SJCRH30 (cell line): ENCODE measurements at regions not wholly inside any gene's neighbourhood (a gene's known extent, or its start where the extent isn't known, plus 50 kb on each side); places are given as distances from the start of the nearest gene placed in this dataset.

Experiments
- DNase-seq, 2 experiments: peaks; one replicate each; pipeline ENCODE4 v3.0.0-alpha.2; 2015 to 2020
- H3K27ac ChIP-seq: fragments of 250-450 bp; sonication (Bioruptor Pico); 2 replicates; pipeline ENCODE4 v1.5.1; 2020; ENCODE audit warnings: mild to moderate bottlenecking, moderate library complexity
- H3K27me3 ChIP-seq: fragments of 250-450 bp; sonication (Bioruptor Pico); 2 replicates; pipeline ENCODE4 v1.5.1; 2020; ENCODE audit warnings: mild to moderate bottlenecking, moderate library complexity
- H3K36me3 ChIP-seq: fragments of 250-450 bp; sonication (Bioruptor Pico); 2 replicates; pipeline ENCODE4 v1.5.1; 2020; ENCODE audit warnings: mild to moderate bottlenecking, moderate library complexity
- H3K4me1 ChIP-seq: fragments of 250-450 bp; sonication (Bioruptor Pico); 2 replicates; pipeline ENCODE4 v1.5.1; 2020; ENCODE audit warnings: mild to moderate bottlenecking, moderate library complexity
- H3K4me3 ChIP-seq: fragments of 250-450 bp; sonication (Bioruptor Pico); 2 replicates; pipeline ENCODE4 v1.5.1; 2020; ENCODE audit warnings: mild to moderate bottlenecking, moderate library complexity
- H3K9me3 ChIP-seq: fragments of 250-450 bp; sonication (Bioruptor Pico); replicated peaks from 2 replicates; pipeline ENCODE4 v1.5.1; 2020; ENCODE audit warnings: mild to moderate bottlenecking, moderate library complexity

- no peaks in the 10 kb centered on the region for H3K4me1 ChIP-seq
- H3K4me3 ChIP-seq: no peak overlapping the region
- no peaks in the 10 kb centered on the region for H3K27me3 ChIP-seq
- H3K27ac ChIP-seq: no peak overlapping the region
- H3K9me3 ChIP-seq: no peaks in the 10 kb centered on the region
- no peak for DNase-seq
- H3K36me3 ChIP-seq: no peaks in the 10 kb centered on the region
Observed at GRCh38 chr10:21263839-21264238, 261.6 kb downstream of the SKIDA1 start.

GRCh38 chr10:21263263-21263803 is 262.1 kb downstream of the SKIDA1 start:
- Histone ChIP-seq H3K4me3 (no peak overlapping the region), H3K9me3 (no peaks in the 10 kb centered on the region), H3K27me3 (no peaks in the 10 kb centered on the region), H3K36me3 (no peaks in the 10 kb centered on the region), H3K27ac (no peak overlapping the region), H3K4me1 (no peaks in the 10 kb centered on the region)
- DNase-seq: no peak

GRCh38 chr10:21261842-21262294 is 263.6 kb downstream of the SKIDA1 start:
- no peaks in the 10 kb centered on the region for H3K9me3 ChIP-seq
- no peak overlapping the region for H3K4me3 ChIP-seq
- H3K27ac ChIP-seq: no peak overlapping the region
- H3K36me3 ChIP-seq: no peaks in the 10 kb centered on the region
- H3K27me3 ChIP-seq: no peaks in the 10 kb centered on the region
- DNase-seq: no peak
- H3K4me1 ChIP-seq: no peaks in the 10 kb centered on the region

GRCh38 chr10:21260506-21261149 is 264.9 kb downstream of the SKIDA1 start:
- no peaks in the 10 kb centered on the region for H3K9me3 ChIP-seq
- no peak overlapping the region for H3K4me3 ChIP-seq
- H3K4me1 ChIP-seq: no peaks in the 10 kb centered on the region
- H3K36me3 ChIP-seq: no peaks in the 10 kb centered on the region
- no peak for DNase-seq
- no peaks in the 10 kb centered on the region for H3K27me3 ChIP-seq
- no peak overlapping the region for H3K27ac ChIP-seq

GRCh38 chr10:21260066-21260465 is 265.4 kb downstream of the SKIDA1 start:
- Histone ChIP-seq H3K4me3 (no peak overlapping the region), H3K4me1 (no peaks in the 10 kb centered on the region), H3K36me3 (no peaks in the 10 kb centered on the region), H3K9me3 (no peaks in the 10 kb centered on the region), H3K27ac (no peak overlapping the region), H3K27me3 (no peaks in the 10 kb centered on the region)
- no peak for DNase-seq

GRCh38 chr10:21257919-21258318 is 267.6 kb downstream of the SKIDA1 start:
- Histone ChIP-seq H3K27me3 (no peaks in the 10 kb centered on the region), H3K9me3 (no peaks in the 10 kb centered on the region), H3K27ac (no peak overlapping the region), H3K4me1 (no peaks in the 10 kb centered on the region), H3K4me3 (no peak overlapping the region), H3K36me3 (no peaks in the 10 kb centered on the region)
- no peak for DNase-seq

- Histone ChIP-seq H3K4me3 (no peak overlapping the region), H3K27ac (no peak overlapping the region)
- no peak for DNase-seq
Observed at GRCh38 chr10:21257191-21257590, 268.3 kb downstream of the SKIDA1 start.

GRCh38 chr10:21249435-21249834 is 276.0 kb downstream of the SKIDA1 start:
- Histone ChIP-seq H3K36me3 (no peaks in the 10 kb centered on the region), H3K27ac (no peak overlapping the region), H3K9me3 (no peaks in the 10 kb centered on the region), H3K27me3 (no peaks in the 10 kb centered on the region), H3K4me3 (no peak overlapping the region), H3K4me1 (no peaks in the 10 kb centered on the region)
- DNase-seq: no peak

More at GRCh38 chr10:21257191-21257590, 268.3 kb downstream of the SKIDA1 start:
- no peaks in the 10 kb centered on the region for H3K27me3 ChIP-seq
- no peaks in the 10 kb centered on the region for H3K9me3 ChIP-seq
- no peaks in the 10 kb centered on the region for H3K4me1 ChIP-seq
- H3K36me3 ChIP-seq: no peaks in the 10 kb centered on the region

- H3K4me1 ChIP-seq: no peaks in the 10 kb centered on the region
- H3K27me3 ChIP-seq: no peaks in the 10 kb centered on the region
- H3K9me3 ChIP-seq: no peaks in the 10 kb centered on the region
- no peak overlapping the region for H3K27ac ChIP-seq
- H3K36me3 ChIP-seq: no peaks in the 10 kb centered on the region
- no peak overlapping the region for H3K4me3 ChIP-seq
- no peak for DNase-seq
Observed at GRCh38 chr10:21247592-21247991, 277.9 kb downstream of the SKIDA1 start.

- no peaks in the 10 kb centered on the region for H3K4me1 ChIP-seq
- H3K4me3 ChIP-seq: no peak overlapping the region
- DNase-seq: no peak
- no peak overlapping the region for H3K27ac ChIP-seq
- H3K9me3 ChIP-seq: no peaks in the 10 kb centered on the region
- no peaks in the 10 kb centered on the region for H3K27me3 ChIP-seq
- no peaks in the 10 kb centered on the region for H3K36me3 ChIP-seq
Observed at GRCh38 chr10:21246178-21246577, 279.3 kb downstream of the SKIDA1 start.

- H3K27ac ChIP-seq: no peak overlapping the region
- no peak overlapping the region for H3K4me3 ChIP-seq
- DNase-seq: no peak
- no peaks in the 10 kb centered on the region for H3K36me3 ChIP-seq
- no peaks in the 10 kb centered on the region for H3K27me3 ChIP-seq
- H3K4me1 ChIP-seq: no peaks in the 10 kb centered on the region
- H3K9me3 ChIP-seq: no peaks in the 10 kb centered on the region
Observed at GRCh38 chr10:21243748-21244257, 281.7 kb downstream of the SKIDA1 start.

- no peak overlapping the region for H3K27ac ChIP-seq
- H3K4me3 ChIP-seq: no peak overlapping the region
- no peak for DNase-seq
- H3K9me3 ChIP-seq: no peaks in the 10 kb centered on the region
- no peaks in the 10 kb centered on the region for H3K4me1 ChIP-seq
- H3K36me3 ChIP-seq: no peaks in the 10 kb centered on the region
- H3K27me3 ChIP-seq: no peaks in the 10 kb centered on the region
Observed at GRCh38 chr10:21242915-21243314, 282.6 kb downstream of the SKIDA1 start.

GRCh38 chr10:21238717-21239116 is 286.8 kb downstream of the SKIDA1 start:
- Histone ChIP-seq H3K9me3 (no peaks in the 10 kb centered on the region), H3K4me1 (no peaks in the 10 kb centered on the region), H3K27ac (no peak overlapping the region), H3K27me3 (no peaks in the 10 kb centered on the region), H3K36me3 (no peaks in the 10 kb centered on the region), H3K4me3 (no peak overlapping the region)
- no peak for DNase-seq

GRCh38 chr10:21238044-21238443 is 287.4 kb downstream of the SKIDA1 start:
- Histone ChIP-seq H3K36me3 (no peaks in the 10 kb centered on the region), H3K9me3 (no peaks in the 10 kb centered on the region), H3K27ac (no peak overlapping the region), H3K4me3 (no peak overlapping the region), H3K4me1 (no peaks in the 10 kb centered on the region), H3K27me3 (no peaks in the 10 kb centered on the region)
- no peak for DNase-seq

- no peak overlapping the region for H3K27ac ChIP-seq
- H3K4me1 ChIP-seq: no peaks in the 10 kb centered on the region
- DNase-seq: no peak
- H3K27me3 ChIP-seq: no peaks in the 10 kb centered on the region
- H3K4me3 ChIP-seq: no peak overlapping the region
- no peaks in the 10 kb centered on the region for H3K36me3 ChIP-seq
- no peaks in the 10 kb centered on the region for H3K9me3 ChIP-seq
Observed at GRCh38 chr10:21234761-21235160, 290.7 kb downstream of the SKIDA1 start.

- H3K27ac ChIP-seq: no peak overlapping the region
- H3K36me3 ChIP-seq: no peaks in the 10 kb centered on the region
- H3K27me3 ChIP-seq: no peaks in the 10 kb centered on the region
- no peak overlapping the region for H3K4me3 ChIP-seq
- no peak for DNase-seq
- H3K4me1 ChIP-seq: no peaks in the 10 kb centered on the region
- H3K9me3 ChIP-seq: no peaks in the 10 kb centered on the region
Observed at GRCh38 chr10:21230219-21230618, 295.3 kb downstream of the SKIDA1 start.
